ENCODE measurements at regions not wholly inside any gene's neighbourhood (a gene's known extent, or its start where the extent isn't known, plus 50 kb on each side); places are given as distances from the start of the nearest gene placed in this dataset.

- H3K9me3 Mint-ChIP-seq = peaks cover 5% of the 10 kb centered on the region
- H3K27me3 Mint-ChIP-seq (ENCODE audit: low read depth) = no peaks in the 10 kb centered on the region
- H3K36me3 Mint-ChIP-seq = no peaks in the 10 kb centered on the region
- no peaks in the 10 kb centered on the region for H3K4me1 Mint-ChIP-seq
- no peak for ATAC-seq
- TF ChIP-seq, protein P1, sequence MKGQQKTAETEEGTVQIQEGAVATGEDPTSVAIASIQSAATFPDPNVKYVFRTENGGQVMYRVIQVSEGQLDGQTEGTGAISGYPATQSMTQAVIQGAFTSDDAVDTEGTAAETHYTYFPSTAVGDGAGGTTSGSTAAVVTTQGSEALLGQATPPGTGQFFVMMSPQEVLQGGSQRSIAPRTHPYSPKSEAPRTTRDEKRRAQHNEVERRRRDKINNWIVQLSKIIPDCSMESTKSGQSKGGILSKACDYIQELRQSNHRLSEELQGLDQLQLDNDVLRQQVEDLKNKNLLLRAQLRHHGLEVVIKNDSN (CRISPR knock-in tag; IDR thresholded peaks at IDR 0.05) = no peak
- TF ChIP-seq SOX15 (CRISPR knock-in tag; IDR thresholded peaks at IDR 0.05) (no peak), ZSCAN18 (CRISPR knock-in tag; IDR thresholded peaks at IDR 0.05) (no peak), OVOL2 (CRISPR knock-in tag; IDR thresholded peaks at IDR 0.05; ENCODE audit: borderline replicate concordance) (no peak), NR1H2 (CRISPR knock-in tag; IDR thresholded peaks at IDR 0.05) (no peak), MYBL2 (CRISPR knock-in tag; IDR thresholded peaks at IDR 0.05) (no peak), NR2C2 (CRISPR knock-in tag; IDR thresholded peaks at IDR 0.05) (no peak), ZNF512 (CRISPR knock-in tag; IDR thresholded peaks at IDR 0.05; ENCODE audit: borderline replicate concordance) (no peak), ETV6 (CRISPR knock-in tag; IDR thresholded peaks at IDR 0.05) (no peak), AFF4 (CRISPR knock-in tag; IDR thresholded peaks at IDR 0.05; ENCODE audit: borderline replicate concordance) (no peak), CBFB (CRISPR knock-in tag; IDR thresholded peaks at IDR 0.05; ENCODE audit: low read depth) (no peak), SP1 (CRISPR knock-in tag; conservative IDR thresholded peaks at IDR 0.05) (no peak), TEAD1 (CRISPR knock-in tag; IDR thresholded peaks at IDR 0.05) (no peak), CREM (CRISPR knock-in tag; IDR thresholded peaks at IDR 0.05) (no peak)
- TF ChIP-seq, protein P2, sequence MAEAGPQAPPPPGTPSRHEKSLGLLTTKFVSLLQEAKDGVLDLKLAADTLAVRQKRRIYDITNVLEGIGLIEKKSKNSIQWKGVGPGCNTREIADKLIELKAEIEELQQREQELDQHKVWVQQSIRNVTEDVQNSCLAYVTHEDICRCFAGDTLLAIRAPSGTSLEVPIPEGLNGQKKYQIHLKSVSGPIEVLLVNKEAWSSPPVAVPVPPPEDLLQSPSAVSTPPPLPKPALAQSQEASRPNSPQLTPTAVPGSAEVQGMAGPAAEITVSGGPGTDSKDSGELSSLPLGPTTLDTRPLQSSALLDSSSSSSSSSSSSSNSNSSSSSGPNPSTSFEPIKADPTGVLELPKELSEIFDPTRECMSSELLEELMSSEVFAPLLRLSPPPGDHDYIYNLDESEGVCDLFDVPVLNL (CRISPR knock-in tag; IDR thresholded peaks at IDR 0.05; ENCODE audit: borderline replicate concordance, low read depth) = no peak
- TF ChIP-seq, protein P3, sequence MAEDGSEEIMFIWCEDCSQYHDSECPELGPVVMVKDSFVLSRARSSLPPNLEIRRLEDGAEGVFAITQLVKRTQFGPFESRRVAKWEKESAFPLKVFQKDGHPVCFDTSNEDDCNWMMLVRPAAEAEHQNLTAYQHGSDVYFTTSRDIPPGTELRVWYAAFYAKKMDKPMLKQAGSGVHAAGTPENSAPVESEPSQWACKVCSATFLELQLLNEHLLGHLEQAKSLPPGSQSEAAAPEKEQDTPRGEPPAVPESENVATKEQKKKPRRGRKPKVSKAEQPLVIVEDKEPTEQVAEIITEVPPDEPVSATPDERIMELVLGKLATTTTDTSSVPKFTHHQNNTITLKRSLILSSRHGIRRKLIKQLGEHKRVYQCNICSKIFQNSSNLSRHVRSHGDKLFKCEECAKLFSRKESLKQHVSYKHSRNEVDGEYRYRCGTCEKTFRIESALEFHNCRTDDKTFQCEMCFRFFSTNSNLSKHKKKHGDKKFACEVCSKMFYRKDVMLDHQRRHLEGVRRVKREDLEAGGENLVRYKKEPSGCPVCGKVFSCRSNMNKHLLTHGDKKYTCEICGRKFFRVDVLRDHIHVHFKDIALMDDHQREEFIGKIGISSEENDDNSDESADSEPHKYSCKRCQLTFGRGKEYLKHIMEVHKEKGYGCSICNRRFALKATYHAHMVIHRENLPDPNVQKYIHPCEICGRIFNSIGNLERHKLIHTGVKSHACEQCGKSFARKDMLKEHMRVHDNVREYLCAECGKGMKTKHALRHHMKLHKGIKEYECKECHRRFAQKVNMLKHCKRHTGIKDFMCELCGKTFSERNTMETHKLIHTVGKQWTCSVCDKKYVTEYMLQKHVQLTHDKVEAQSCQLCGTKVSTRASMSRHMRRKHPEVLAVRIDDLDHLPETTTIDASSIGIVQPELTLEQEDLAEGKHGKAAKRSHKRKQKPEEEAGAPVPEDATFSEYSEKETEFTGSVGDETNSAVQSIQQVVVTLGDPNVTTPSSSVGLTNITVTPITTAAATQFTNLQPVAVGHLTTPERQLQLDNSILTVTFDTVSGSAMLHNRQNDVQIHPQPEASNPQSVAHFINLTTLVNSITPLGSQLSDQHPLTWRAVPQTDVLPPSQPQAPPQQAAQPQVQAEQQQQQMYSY (CRISPR knock-in tag; IDR thresholded peaks at IDR 0.05) = no peak
- no peak overlapping the region for H3K4me3 Mint-ChIP-seq
- no peak for DNase-seq (ENCODE audit: low spot score)
- ChIA-PET POLR2A (no interaction called here), CTCF (no interaction called here)
- no peak overlapping the region for H3K27ac Mint-ChIP-seq
Observed at GRCh38 chr12:82109243-82109642, 248.9 kb downstream of the CCDC59 start.
